ENCODE measurements at regions not wholly inside any gene's neighbourhood (a gene's known extent, or its start where the extent isn't known, plus 50 kb on each side); places are given as distances from the start of the nearest gene placed in this dataset.

DNA sequence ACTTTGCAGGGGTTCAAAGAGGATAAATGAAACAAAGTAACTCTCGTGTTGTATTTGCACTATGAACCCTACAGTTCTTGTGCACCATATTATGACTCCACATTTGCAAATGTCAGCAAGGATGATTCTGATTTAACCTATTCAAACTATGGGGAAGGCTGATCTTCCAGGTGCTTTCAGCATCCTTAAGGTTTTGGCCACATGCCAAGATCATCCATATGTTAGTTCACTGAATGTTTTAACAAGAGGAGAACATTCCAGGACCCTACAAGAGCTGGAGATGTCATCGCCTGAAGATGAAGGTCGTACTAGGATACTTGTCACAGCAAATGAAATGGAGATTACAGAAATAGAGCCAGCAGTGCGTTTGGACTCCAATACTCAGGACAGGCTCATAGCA lies 114.2 kb downstream of the DHRS2 start:
- CTCF ChIA-PET, result interaction anchor here (0.7 to 1.0 kb wide), 3 partner anchors 9 to 202 kb away, joined by 3 read pairs; no protein-coding TSS in a partner anchor
- H3K4me1 ChIP-seq (ENCODE audit: control insufficient read depth, insufficient read depth, low read length), result no peaks in the 10 kb centered on the region
- H3K36me3 ChIP-seq (ENCODE audit: control insufficient read depth in 2 of 2, insufficient read depth in 1 of 2, low read length in 2 of 2), result no peaks in the 10 kb centered on the region
- POLR2A ChIA-PET, result no interaction called here
- no peak overlapping the region for H3K27ac ChIP-seq (ENCODE audit: extremely low read depth, low read depth, low read length)
- no peak overlapping the region for H3K4me3 ChIP-seq (ENCODE audit: low read depth, low read length)
- TF ChIP-seq ZNF350 (tag by site-specific recombination; IDR thresholded peaks at IDR 0.05), result 0 out of 2 replicates have a peak, but pooled peaks have one; percentile 15
- no peak for TF ChIP-seq ZNF530 (tag by site-specific recombination; IDR thresholded peaks at IDR 0.05; ENCODE audit: low read depth)
- no peaks in the 10 kb centered on the region for H3K9me3 ChIP-seq (ENCODE audit: control insufficient read depth, insufficient read depth, low read depth, low read length)

DNA sequence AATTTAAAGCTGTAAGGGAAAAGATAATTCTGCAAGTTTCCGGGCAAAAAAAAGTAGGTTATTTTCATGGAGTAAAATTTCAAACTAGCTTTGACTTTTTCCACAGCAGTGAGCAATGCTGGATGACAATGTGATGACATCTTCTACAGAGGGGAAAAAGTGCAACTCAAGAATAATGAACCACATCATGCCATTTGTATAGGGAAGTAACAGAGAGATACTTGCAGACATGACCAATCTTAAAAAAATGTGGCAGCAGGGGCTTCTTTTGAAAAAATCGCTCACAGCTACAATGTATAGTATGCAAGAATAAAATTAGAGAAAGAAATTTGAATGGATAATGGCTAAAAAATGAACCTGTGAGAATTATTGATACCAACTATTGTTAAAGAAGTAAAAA lies 115.5 kb downstream of the DHRS2 start:
- ChIA-PET CTCF (interaction anchor here (0.6 to 1.1 kb wide), 3 partner anchors 24 to 159 kb away, joined by 3 to 7 read pairs (median 3); no protein-coding TSS in a partner anchor), POLR2A (no interaction called here)

DNA sequence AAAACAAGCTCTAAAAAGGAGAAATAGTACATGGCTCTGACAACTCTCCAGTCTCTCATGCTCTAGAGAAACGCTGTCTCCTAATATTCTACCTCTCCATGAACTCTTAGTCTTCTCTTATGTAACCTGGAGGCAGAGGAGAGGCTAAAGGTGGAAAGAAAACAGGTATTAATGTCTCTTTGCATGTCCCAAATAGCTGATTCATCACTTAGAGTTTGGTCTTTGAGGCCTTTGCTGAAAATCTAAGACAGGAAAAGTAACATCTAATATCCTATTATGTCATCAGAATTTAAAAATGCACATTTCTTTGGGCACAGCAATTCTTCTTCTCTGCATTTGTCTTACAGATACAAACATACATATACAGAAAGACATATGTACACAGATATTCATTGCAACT lies 127.2 kb downstream of the DHRS2 start:
- H3K4me1 ChIP-seq (ENCODE audit: control insufficient read depth, insufficient read depth, low read length), result no peaks in the 10 kb centered on the region
- H3K9me3 ChIP-seq (ENCODE audit: control insufficient read depth, insufficient read depth, low read depth, low read length), result no peaks in the 10 kb centered on the region
- H3K27ac ChIP-seq (ENCODE audit: extremely low read depth, low read depth, low read length), result no peak overlapping the region
- ChIA-PET POLR2A (no interaction called here), CTCF (no interaction called here)
- no peaks in the 10 kb centered on the region for H3K36me3 ChIP-seq (ENCODE audit: control insufficient read depth in 2 of 2, insufficient read depth in 1 of 2, low read length in 2 of 2)
- no peak for TF ChIP-seq KLF8 (tag by site-specific recombination; IDR thresholded peaks at IDR 0.05)
- TF ChIP-seq ZNF747 (tag by site-specific recombination; IDR thresholded peaks at IDR 0.05), result no peak
- no peak for TF ChIP-seq ZNF654 (tag by site-specific recombination; IDR thresholded peaks at IDR 0.05; ENCODE audit: low read depth)
- no peak for TF ChIP-seq ZNF211 (tag by site-specific recombination; IDR thresholded peaks at IDR 0.05; ENCODE audit: low read depth)
- no peak for TF ChIP-seq EGR2 (tag by site-specific recombination; IDR thresholded peaks at IDR 0.05; ENCODE audit: low read depth)
- no peak for TF ChIP-seq ZNF169 (tag by site-specific recombination; IDR thresholded peaks at IDR 0.05)
- no peak for TF ChIP-seq ZNF529 (tag by site-specific recombination; IDR thresholded peaks at IDR 0.05; ENCODE audit: insufficient replicate concordance)
- no peak for TF ChIP-seq ZBTB20 (tag by site-specific recombination; IDR thresholded peaks at IDR 0.05)
- TF ChIP-seq, protein P1, sequence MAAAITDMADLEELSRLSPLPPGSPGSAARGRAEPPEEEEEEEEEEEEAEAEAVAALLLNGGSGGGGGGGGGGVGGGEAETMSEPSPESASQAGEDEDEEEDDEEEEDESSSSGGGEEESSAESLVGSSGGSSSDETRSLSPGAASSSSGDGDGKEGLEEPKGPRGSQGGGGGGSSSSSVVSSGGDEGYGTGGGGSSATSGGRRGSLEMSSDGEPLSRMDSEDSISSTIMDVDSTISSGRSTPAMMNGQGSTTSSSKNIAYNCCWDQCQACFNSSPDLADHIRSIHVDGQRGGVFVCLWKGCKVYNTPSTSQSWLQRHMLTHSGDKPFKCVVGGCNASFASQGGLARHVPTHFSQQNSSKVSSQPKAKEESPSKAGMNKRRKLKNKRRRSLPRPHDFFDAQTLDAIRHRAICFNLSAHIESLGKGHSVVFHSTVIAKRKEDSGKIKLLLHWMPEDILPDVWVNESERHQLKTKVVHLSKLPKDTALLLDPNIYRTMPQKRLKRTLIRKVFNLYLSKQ (tag by site-specific recombination; IDR thresholded peaks at IDR 0.05; ENCODE audit: borderline replicate concordance), result no peak
- TF ChIP-seq ZNF302 (tag by site-specific recombination; IDR thresholded peaks at IDR 0.05; ENCODE audit: low read depth), result no peak
- TF ChIP-seq, protein P2, sequence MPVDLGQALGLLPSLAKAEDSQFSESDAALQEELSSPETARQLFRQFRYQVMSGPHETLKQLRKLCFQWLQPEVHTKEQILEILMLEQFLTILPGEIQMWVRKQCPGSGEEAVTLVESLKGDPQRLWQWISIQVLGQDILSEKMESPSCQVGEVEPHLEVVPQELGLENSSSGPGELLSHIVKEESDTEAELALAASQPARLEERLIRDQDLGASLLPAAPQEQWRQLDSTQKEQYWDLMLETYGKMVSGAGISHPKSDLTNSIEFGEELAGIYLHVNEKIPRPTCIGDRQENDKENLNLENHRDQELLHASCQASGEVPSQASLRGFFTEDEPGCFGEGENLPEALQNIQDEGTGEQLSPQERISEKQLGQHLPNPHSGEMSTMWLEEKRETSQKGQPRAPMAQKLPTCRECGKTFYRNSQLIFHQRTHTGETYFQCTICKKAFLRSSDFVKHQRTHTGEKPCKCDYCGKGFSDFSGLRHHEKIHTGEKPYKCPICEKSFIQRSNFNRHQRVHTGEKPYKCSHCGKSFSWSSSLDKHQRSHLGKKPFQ (tag by site-specific recombination; IDR thresholded peaks at IDR 0.05), result no peak
- TF ChIP-seq ZNF548 (tag by site-specific recombination; IDR thresholded peaks at IDR 0.05), result no peak
- TF ChIP-seq SCRT1 (tag by site-specific recombination; IDR thresholded peaks at IDR 0.05; ENCODE audit: borderline replicate concordance), result no peak
- H3K4me3 ChIP-seq (ENCODE audit: low read depth, low read length), result no peak overlapping the region

More for the DNA sequence above, 115.5 kb downstream of the DHRS2 start:
- Histone ChIP-seq H3K4me3 (ENCODE audit: low read depth, low read length) (no peak overlapping the region), H3K9me3 (ENCODE audit: control insufficient read depth, insufficient read depth, low read depth, low read length) (no peaks in the 10 kb centered on the region), H3K27ac (ENCODE audit: extremely low read depth, low read depth, low read length) (no peak overlapping the region), H3K4me1 (ENCODE audit: control insufficient read depth, insufficient read depth, low read length) (no peaks in the 10 kb centered on the region), H3K36me3 (ENCODE audit: control insufficient read depth in 2 of 2, insufficient read depth in 1 of 2, low read length in 2 of 2) (no peaks in the 10 kb centered on the region)
- TF ChIP-seq, protein P3, sequence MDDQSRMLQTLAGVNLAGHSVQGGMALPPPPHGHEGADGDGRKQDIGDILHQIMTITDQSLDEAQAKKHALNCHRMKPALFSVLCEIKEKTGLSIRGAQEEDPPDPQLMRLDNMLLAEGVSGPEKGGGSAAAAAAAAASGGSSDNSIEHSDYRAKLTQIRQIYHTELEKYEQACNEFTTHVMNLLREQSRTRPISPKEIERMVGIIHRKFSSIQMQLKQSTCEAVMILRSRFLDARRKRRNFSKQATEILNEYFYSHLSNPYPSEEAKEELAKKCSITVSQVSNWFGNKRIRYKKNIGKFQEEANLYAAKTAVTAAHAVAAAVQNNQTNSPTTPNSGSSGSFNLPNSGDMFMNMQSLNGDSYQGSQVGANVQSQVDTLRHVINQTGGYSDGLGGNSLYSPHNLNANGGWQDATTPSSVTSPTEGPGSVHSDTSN (CRISPR knock-in tag; IDR thresholded peaks at IDR 0.05), result no peak
- no peak for TF ChIP-seq BCL11B (tag by site-specific recombination; IDR thresholded peaks at IDR 0.05; ENCODE audit: low read depth)
- TF ChIP-seq ZNF521 (tag by site-specific recombination; IDR thresholded peaks at IDR 0.05), result no peak
- TF ChIP-seq ZNF561 (tag by site-specific recombination; IDR thresholded peaks at IDR 0.05; ENCODE audit: borderline replicate concordance), result no peak
